HEK293 (cell line): ENCODE measurements at regions not wholly inside any gene's neighbourhood (a gene's known extent, or its start where the extent isn't known, plus 50 kb on each side); places are given as distances from the start of the nearest gene placed in this dataset.
"Not testable (repeated sequence)": the region's sequence is repeated elsewhere in the genome, so short reads cannot be mapped to it uniquely, and the experiment has no call there.

Source experiments
- CTCF ChIA-PET: fragments of 350-600 bp; formaldehyde crosslinking; extraction: SDS; loops from one replicate; lab custom pipeline; 2021; ENCODE audit warnings: antibody characterized with exemption; lab: Yijun Ruan, JAX
- POLR2A ChIA-PET: fragments of 300-600 bp; formaldehyde crosslinking; extraction: SDS; loops from one replicate; lab custom pipeline; 2020; ENCODE audit warnings: antibody characterized with exemption, inconsistent platforms; lab: Yijun Ruan, JAX
- H3K27ac ChIP-seq: fragments of 200-500 bp; sonication (Bioruptor generic); 2 replicates; pipeline ENCODE4 v1.5.1; 2014; ENCODE audit warnings: low read depth, low read length, control low read depth, inconsistent platforms; ENCODE audit errors: extremely low read depth
- H3K36me3 ChIP-seq, 2 experiments: fragments of 200-500 bp in 1 of 2; sonication (Bioruptor generic) in 1 of 2; 1 replicate in 1 of 2; 2 replicates in 1 of 2; pipeline ENCODE4 v1.5.1; 2014 to 2017; ENCODE audit warnings: inconsistent platforms in 2 of 2, low read length in 2 of 2; ENCODE audit not compliant: control insufficient read depth in 2 of 2, insufficient read depth in 1 of 2
- H3K4me1 ChIP-seq: fragments of 200-500 bp; sonication (Bioruptor generic); 2 replicates; pipeline ENCODE4 v1.5.1; 2014; ENCODE audit warnings: mild to moderate bottlenecking, low read length, inconsistent platforms; ENCODE audit not compliant: control insufficient read depth, insufficient read depth
- H3K4me3 ChIP-seq: 2 replicates; pipeline ENCODE4 v1.5.1; 2011; ENCODE audit warnings: low read depth, mild to moderate bottlenecking, control low read depth, low read length, moderate library complexity
- H3K9me3 ChIP-seq: fragments of 200-500 bp; sonication (Bioruptor generic); 2 replicates; pipeline ENCODE4 v1.5.1; 2014; ENCODE audit warnings: low read depth, low read length, inconsistent platforms; ENCODE audit not compliant: control insufficient read depth, insufficient read depth
- ATF2 ChIP-seq: fragments of 450-650 bp; formaldehyde crosslinking; IDR thresholded peaks from 2 replicates; pipeline ENCODE4 v1.5.1; 2016; ENCODE audit warnings: missing biosample characterization, missing genetic modification characterization, low read depth
- KLF10 ChIP-seq: fragments of 450-650 bp; IDR thresholded peaks from 2 replicates; pipeline ENCODE4 v1.5.1; 2018; ENCODE audit warnings: missing biosample characterization, mild to moderate bottlenecking, missing genetic modification characterization
- KLF8 ChIP-seq: fragments of 450-650 bp; formaldehyde crosslinking; IDR thresholded peaks from 2 replicates; pipeline ENCODE4 v1.5.1; 2016; ENCODE audit warnings: missing biosample characterization, missing genetic modification characterization
- ZBTB17 ChIP-seq: fragments of 450-650 bp; formaldehyde crosslinking; IDR thresholded peaks from 2 replicates; pipeline ENCODE4 v1.5.1; 2016; ENCODE audit warnings: missing biosample characterization, missing genetic modification characterization
- ZFP37 ChIP-seq: fragments of 450-650 bp; formaldehyde crosslinking; IDR thresholded peaks from 2 replicates; pipeline ENCODE4 v1.5.1; 2016; ENCODE audit warnings: missing biosample characterization, missing genetic modification characterization
- ZFP41 ChIP-seq: fragments of 450-650 bp; formaldehyde crosslinking; IDR thresholded peaks from 2 replicates; pipeline ENCODE4 v1.5.1; 2016; ENCODE audit warnings: missing biosample characterization, missing genetic modification characterization, borderline replicate concordance
- ZNF292 ChIP-seq: fragments of 450-650 bp; formaldehyde crosslinking; IDR thresholded peaks from 2 replicates; pipeline ENCODE4 v1.5.1; 2016; ENCODE audit warnings: low read depth, missing biosample characterization, missing genetic modification characterization, borderline replicate concordance
- ZNF544 ChIP-seq: fragments of 450-650 bp; formaldehyde crosslinking; IDR thresholded peaks from 2 replicates; pipeline ENCODE4 v1.5.0; 2017; ENCODE audit warnings: missing biosample characterization, missing genetic modification characterization
- ZNF704 ChIP-seq: fragments of 450-650 bp; formaldehyde crosslinking; IDR thresholded peaks from 2 replicates; pipeline ENCODE4 v1.5.1; 2016; ENCODE audit warnings: missing biosample characterization, missing genetic modification characterization
- ZNF791 ChIP-seq: fragments of 450-650 bp; formaldehyde crosslinking; IDR thresholded peaks from 2 replicates; pipeline ENCODE4 v1.5.1; 2016; ENCODE audit warnings: missing biosample characterization, missing genetic modification characterization
- ZSCAN16 ChIP-seq: fragments of 450-650 bp; formaldehyde crosslinking; IDR thresholded peaks from 2 replicates; pipeline ENCODE4 v1.5.1; 2016; ENCODE audit warnings: missing biosample characterization, missing genetic modification characterization
- TF ChIP-seq, protein P1 (sequence below): fragments of 450-650 bp; formaldehyde crosslinking; IDR thresholded peaks from 2 replicates; pipeline ENCODE4 v1.5.1; 2016; ENCODE audit warnings: missing biosample characterization, missing genetic modification characterization
- TF ChIP-seq, protein P2 (sequence below): fragments of 450-650 bp; formaldehyde crosslinking; IDR thresholded peaks from 2 replicates; pipeline ENCODE4 v1.5.1; 2017; ENCODE audit warnings: missing biosample characterization, missing genetic modification characterization

- TF ChIP-seq ZNF544 (tag by site-specific recombination), result no peak
- TF ChIP-seq ZBTB17, result no peak
- TF ChIP-seq ZNF791, result no peak
- TF ChIP-seq ZNF292 (tag by site-specific recombination), result no peak
- TF ChIP-seq, protein P1, sequence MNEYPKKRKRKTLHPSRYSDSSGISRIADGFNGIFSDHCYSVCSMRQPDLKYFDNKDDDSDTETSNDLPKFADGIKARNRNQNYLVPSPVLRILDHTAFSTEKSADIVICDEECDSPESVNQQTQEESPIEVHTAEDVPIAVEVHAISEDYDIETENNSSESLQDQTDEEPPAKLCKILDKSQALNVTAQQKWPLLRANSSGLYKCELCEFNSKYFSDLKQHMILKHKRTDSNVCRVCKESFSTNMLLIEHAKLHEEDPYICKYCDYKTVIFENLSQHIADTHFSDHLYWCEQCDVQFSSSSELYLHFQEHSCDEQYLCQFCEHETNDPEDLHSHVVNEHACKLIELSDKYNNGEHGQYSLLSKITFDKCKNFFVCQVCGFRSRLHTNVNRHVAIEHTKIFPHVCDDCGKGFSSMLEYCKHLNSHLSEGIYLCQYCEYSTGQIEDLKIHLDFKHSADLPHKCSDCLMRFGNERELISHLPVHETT (tag by site-specific recombination), result no peak
- no peak for TF ChIP-seq ZFP41
- TF ChIP-seq ZNF704, result no peak
- TF ChIP-seq ATF2 (tag by site-specific recombination), result no peak
- ChIA-PET CTCF (no interaction called here), POLR2A (no interaction called here)
- Histone ChIP-seq H3K27ac (no peak overlapping the region), H3K9me3 (no peaks in the 10 kb centered on the region), H3K36me3 (no peaks in the 10 kb centered on the region), H3K4me3 (no peak overlapping the region), H3K4me1 (no peaks in the 10 kb centered on the region)
Observed at GRCh38 chr6:61100072-61100471, 1186.0 kb downstream of the KHDRBS2 start.

DNA sequence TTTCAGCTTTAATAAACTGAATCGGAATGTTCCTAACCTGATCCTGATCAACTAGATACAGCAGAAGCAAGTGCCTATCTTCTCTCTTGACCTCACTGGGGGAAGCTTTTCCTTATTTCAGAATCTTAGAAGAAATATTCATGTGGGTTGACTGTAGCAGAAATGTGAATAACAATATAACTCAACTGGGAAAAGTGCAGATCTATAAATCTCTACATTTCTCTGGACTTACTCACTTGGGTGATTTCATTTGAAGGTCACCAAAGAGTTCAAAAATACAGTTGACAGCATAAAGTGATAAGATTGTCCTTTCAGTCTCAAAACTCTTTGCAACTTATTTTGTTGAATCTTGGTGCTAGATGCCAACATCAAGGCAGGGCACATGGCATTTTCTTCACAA, 1186.5 kb downstream of the KHDRBS2 start:
- H3K4me3 ChIP-seq, CTCF ChIA-PET, H3K36me3 ChIP-seq, POLR2A ChIA-PET, H3K9me3 ChIP-seq, H3K27ac ChIP-seq, H3K4me1 ChIP-seq: not testable (repeated sequence)

DNA sequence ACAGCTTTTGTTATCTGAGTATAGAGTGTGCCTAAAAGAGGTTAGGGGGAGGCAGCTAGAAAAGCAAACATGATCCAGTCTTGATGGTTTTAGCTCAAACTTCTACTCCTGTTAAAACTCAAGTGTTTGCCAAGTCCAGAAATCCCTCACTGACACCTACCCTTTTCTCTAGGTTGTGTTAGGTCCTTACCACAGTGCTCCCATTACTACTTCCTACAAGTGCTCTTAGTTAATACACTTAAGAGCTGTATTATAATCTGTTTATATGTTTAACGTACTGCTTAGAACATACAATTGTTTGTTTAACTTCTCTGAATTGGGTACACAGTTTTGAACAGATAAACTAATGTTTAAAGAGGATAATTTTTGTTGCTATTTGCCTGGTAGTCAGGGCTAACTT, 1198.0 kb downstream of the KHDRBS2 start:
- H3K4me1 ChIP-seq, CTCF ChIA-PET, H3K36me3 ChIP-seq, H3K27ac ChIP-seq, H3K4me3 ChIP-seq, H3K9me3 ChIP-seq, POLR2A ChIA-PET: not testable (repeated sequence)

- Histone ChIP-seq H3K27ac (no peak overlapping the region), H3K36me3 (no peaks in the 10 kb centered on the region), H3K4me3 (no peak overlapping the region), H3K4me1 (no peaks in the 10 kb centered on the region), H3K9me3 (no peaks in the 10 kb centered on the region)
- TF ChIP-seq ZFP37, result no peak
- no peak for TF ChIP-seq KLF10
- TF ChIP-seq KLF8 (tag by site-specific recombination), result no peak
- TF ChIP-seq, protein P2, sequence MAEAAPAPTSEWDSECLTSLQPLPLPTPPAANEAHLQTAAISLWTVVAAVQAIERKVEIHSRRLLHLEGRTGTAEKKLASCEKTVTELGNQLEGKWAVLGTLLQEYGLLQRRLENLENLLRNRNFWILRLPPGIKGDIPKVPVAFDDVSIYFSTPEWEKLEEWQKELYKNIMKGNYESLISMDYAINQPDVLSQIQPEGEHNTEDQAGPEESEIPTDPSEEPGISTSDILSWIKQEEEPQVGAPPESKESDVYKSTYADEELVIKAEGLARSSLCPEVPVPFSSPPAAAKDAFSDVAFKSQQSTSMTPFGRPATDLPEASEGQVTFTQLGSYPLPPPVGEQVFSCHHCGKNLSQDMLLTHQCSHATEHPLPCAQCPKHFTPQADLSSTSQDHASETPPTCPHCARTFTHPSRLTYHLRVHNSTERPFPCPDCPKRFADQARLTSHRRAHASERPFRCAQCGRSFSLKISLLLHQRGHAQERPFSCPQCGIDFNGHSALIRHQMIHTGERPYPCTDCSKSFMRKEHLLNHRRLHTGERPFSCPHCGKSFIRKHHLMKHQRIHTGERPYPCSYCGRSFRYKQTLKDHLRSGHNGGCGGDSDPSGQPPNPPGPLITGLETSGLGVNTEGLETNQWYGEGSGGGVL (tag by site-specific recombination), result no peak
- TF ChIP-seq ZSCAN16 (tag by site-specific recombination), result no peak
- POLR2A ChIA-PET, result no interaction called here
- CTCF ChIA-PET, result no interaction called here
Observed at GRCh38 chr6:61044011-61044410, 1242.0 kb downstream of the KHDRBS2 start.
